Thymus (tissue), 11 donors: ENCODE measurements at regions not wholly inside any gene's neighbourhood (a gene's known extent, or its start where the extent isn't known, plus 50 kb on each side); places are given as distances from the start of the nearest gene placed in this dataset.

Experiments
- DNase-seq, 9 donors: peaks; one replicate each; pipeline ENCODE4 v3.0.0-alpha.2; 2013; ENCODE audit warnings: low spot score in 9 of 9, low read depth in 6 of 9, missing footprints in 1 of 9
- H3K27ac ChIP-seq, 2 donors: one replicate each; pipeline ENCODE4 v1.5.1; 2013; ENCODE audit warnings: control low read depth in 1 of 2, low read depth in 1 of 2, low read length in 1 of 2, mild to moderate bottlenecking in 1 of 2, moderate library complexity in 1 of 2
- H3K27me3 ChIP-seq, 2 donors: one replicate each; pipeline ENCODE4 v1.5.1; 2013; ENCODE audit warnings: low read length in 1 of 2; ENCODE audit not compliant: control insufficient read depth in 2 of 2, insufficient read depth in 1 of 2
- H3K36me3 ChIP-seq, 2 donors: one replicate each; pipeline ENCODE4 v1.5.1; 2013; ENCODE audit warnings: low read length in 1 of 2, mild to moderate bottlenecking in 1 of 2, moderate library complexity in 1 of 2; ENCODE audit not compliant: control insufficient read depth in 2 of 2, insufficient read depth in 2 of 2
- H3K4me1 ChIP-seq, 2 donors: one replicate each; pipeline ENCODE4 v1.5.1; 2013; ENCODE audit warnings: low read length in 2 of 2; ENCODE audit not compliant: control insufficient read depth in 2 of 2, insufficient read depth in 2 of 2
- H3K4me3 ChIP-seq, 2 donors: one replicate each; pipeline ENCODE4 v1.5.1; 2013; ENCODE audit warnings: low read length in 2 of 2, control low read depth in 1 of 2, mild to moderate bottlenecking in 1 of 2
- H3K9me3 ChIP-seq, 2 donors: one replicate each; pipeline ENCODE4 v1.5.1; 2013; ENCODE audit warnings: low read length in 1 of 2, mild to moderate bottlenecking in 1 of 2; ENCODE audit not compliant: control insufficient read depth in 2 of 2, insufficient read depth in 1 of 2
- WGBS: extraction: QIAGEN DNeasy Blood & Tissue Kit; methylation state at CpG from one replicate; pipeline ENCODE4 v1.1.7; 2013; 5-methylcytosine and 5-hydroxymethylcytosine counted together
- donor health status: healthy.

- Histone ChIP-seq H3K27me3 (no peaks in the 10 kb centered on the region), H3K4me3 (no peak overlapping the region), H3K36me3 (no peaks in the 10 kb centered on the region), H3K27ac (no peak overlapping the region), H3K4me1 (no peaks in the 10 kb centered on the region), H3K9me3 (no peaks in the 10 kb centered on the region)
- 79% methylated on average over 1 of the region's 1 CpG for WGBS
- no peak for DNase-seq
Observed at GRCh38 chr7:13641714-13642113, 347.8 kb downstream of the ETV1 start.

GRCh38 chr7:13651167-13651566, 338.3 kb downstream of the ETV1 start:
- no peaks in the 10 kb centered on the region for H3K4me1 ChIP-seq
- no peak overlapping the region for H3K27ac ChIP-seq
- H3K4me3 ChIP-seq = no peak overlapping the region
- H3K36me3 ChIP-seq = no peaks in the 10 kb centered on the region
- H3K9me3 ChIP-seq = no peaks in the 10 kb centered on the region
- DNase-seq = no peak
- no peaks in the 10 kb centered on the region for H3K27me3 ChIP-seq
- 98% methylated on average over 1 of the region's 1 CpG for WGBS

- no peak for DNase-seq
- Histone ChIP-seq H3K9me3 (no peaks in the 10 kb centered on the region), H3K27me3 (no peaks in the 10 kb centered on the region), H3K4me3 (no peak overlapping the region), H3K4me1 (no peaks in the 10 kb centered on the region), H3K27ac (no peak overlapping the region), H3K36me3 (no peaks in the 10 kb centered on the region)
- 99% methylated on average over 1 of the region's 1 CpG for WGBS
Observed at GRCh38 chr7:13656330-13656729, 333.1 kb downstream of the ETV1 start.

- no peak overlapping the region for H3K27ac ChIP-seq
- H3K27me3 ChIP-seq = no peaks in the 10 kb centered on the region
- 90% methylated on average over 6 of the region's 6 CpGs for WGBS
- H3K4me1 ChIP-seq = no peaks in the 10 kb centered on the region
- H3K4me3 ChIP-seq = no peak overlapping the region
- DNase-seq = no peak
- peaks cover 0 to 13% of the 10 kb centered on the region in 2 donors for H3K9me3 ChIP-seq
- H3K36me3 ChIP-seq = no peaks in the 10 kb centered on the region
Observed at GRCh38 chr7:13673290-13673689, 316.2 kb downstream of the ETV1 start.

GRCh38 chr7:13682626-13683025, 306.8 kb downstream of the ETV1 start:
- peaks cover 0 to under 1% of the 10 kb centered on the region in 2 donors for H3K9me3 ChIP-seq
- no peak overlapping the region for H3K4me3 ChIP-seq
- no peak for DNase-seq
- H3K27ac ChIP-seq = no peak overlapping the region
- H3K27me3 ChIP-seq = no peaks in the 10 kb centered on the region
- no peaks in the 10 kb centered on the region for H3K36me3 ChIP-seq
- no peaks in the 10 kb centered on the region for H3K4me1 ChIP-seq
- WGBS = 92% methylated on average over 1 of the region's 1 CpG

GRCh38 chr7:13687500-13687899, 302.0 kb downstream of the ETV1 start:
- 97% methylated on average over 1 of the region's 1 CpG for WGBS
- H3K4me1 ChIP-seq = no peaks in the 10 kb centered on the region
- no peak overlapping the region for H3K4me3 ChIP-seq
- no peak overlapping the region for H3K27ac ChIP-seq
- H3K9me3 ChIP-seq = no peaks in the 10 kb centered on the region
- DNase-seq = no peak
- no peaks in the 10 kb centered on the region for H3K27me3 ChIP-seq
- no peaks in the 10 kb centered on the region for H3K36me3 ChIP-seq

GRCh38 chr7:13692548-13692947, 296.9 kb downstream of the ETV1 start:
- H3K27ac ChIP-seq = no peak overlapping the region
- no peaks in the 10 kb centered on the region for H3K36me3 ChIP-seq
- 90% methylated on average over 4 of the region's 4 CpGs for WGBS
- DNase-seq = no peak
- no peak overlapping the region for H3K4me3 ChIP-seq
- no peaks in the 10 kb centered on the region for H3K4me1 ChIP-seq
- no peaks in the 10 kb centered on the region for H3K27me3 ChIP-seq
- H3K9me3 ChIP-seq = no peaks in the 10 kb centered on the region

- WGBS = 95% methylated on average over 2 of the region's 2 CpGs
- Histone ChIP-seq H3K4me1 (no peaks in the 10 kb centered on the region), H3K27ac (no peak overlapping the region), H3K36me3 (no peaks in the 10 kb centered on the region), H3K27me3 (no peaks in the 10 kb centered on the region), H3K9me3 (no peaks in the 10 kb centered on the region), H3K4me3 (no peak overlapping the region)
- no peak for DNase-seq
Observed at GRCh38 chr7:13702251-13702650, 287.2 kb downstream of the ETV1 start.

- no peak overlapping the region for H3K4me3 ChIP-seq
- 87% methylated on average over 2 of the region's 2 CpGs for WGBS
- H3K27ac ChIP-seq = no peak overlapping the region
- DNase-seq = no peak
- H3K4me1 ChIP-seq = no peaks in the 10 kb centered on the region
- H3K36me3 ChIP-seq = no peaks in the 10 kb centered on the region
- no peaks in the 10 kb centered on the region for H3K9me3 ChIP-seq
- H3K27me3 ChIP-seq = no peaks in the 10 kb centered on the region
Observed at GRCh38 chr7:13708670-13709069, 280.8 kb downstream of the ETV1 start.

- no peak overlapping the region for H3K27ac ChIP-seq
- H3K36me3 ChIP-seq = no peaks in the 10 kb centered on the region
- H3K4me1 ChIP-seq = no peaks in the 10 kb centered on the region
- no peaks in the 10 kb centered on the region for H3K9me3 ChIP-seq
- no peak for DNase-seq
- no peak overlapping the region for H3K4me3 ChIP-seq
- H3K27me3 ChIP-seq = no peaks in the 10 kb centered on the region
Observed at GRCh38 chr7:13713092-13713491, 276.4 kb downstream of the ETV1 start.
